NCI-H226 (cell line): ENCODE measurements at regions not wholly inside any gene's neighbourhood (a gene's known extent, or its start where the extent isn't known, plus 50 kb on each side); places are given as distances from the start of the nearest gene placed in this dataset.

Source experiments
- DNase-seq: peaks from one replicate; pipeline ENCODE4 v3.0.0-alpha.2; 2015

GRCh38 chr6:95071464-95071863 lies 505.9 kb upstream of the MANEA start:
- no peak for DNase-seq

GRCh38 chr6:95078457-95078856 lies 498.9 kb upstream of the MANEA start:
- DNase-seq: no peak

GRCh38 chr6:95081231-95081630 lies 496.1 kb upstream of the MANEA start:
- DNase-seq: no peak

DNA sequence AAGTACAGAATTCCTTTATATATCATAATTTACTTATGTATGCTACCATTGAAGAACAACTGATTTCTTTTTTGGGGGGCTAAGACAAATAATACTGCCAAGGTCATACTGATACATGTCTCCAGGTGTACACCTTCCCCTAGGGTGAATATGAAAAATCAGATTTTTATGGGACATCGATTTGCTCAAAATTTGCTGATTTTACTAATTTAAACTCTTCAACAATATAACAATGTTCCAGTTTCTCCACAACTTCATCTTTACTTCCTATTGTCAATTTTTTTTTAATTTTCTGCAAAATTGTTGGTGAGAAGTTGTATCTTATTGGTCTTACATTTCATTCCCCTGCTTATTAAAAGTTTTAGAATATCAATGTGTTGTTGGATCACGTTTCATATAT lies 495.4 kb upstream of the MANEA start:
- DNase-seq: no peak

GRCh38 chr6:95083506-95083905 lies 493.8 kb upstream of the MANEA start:
- no peak for DNase-seq

DNA sequence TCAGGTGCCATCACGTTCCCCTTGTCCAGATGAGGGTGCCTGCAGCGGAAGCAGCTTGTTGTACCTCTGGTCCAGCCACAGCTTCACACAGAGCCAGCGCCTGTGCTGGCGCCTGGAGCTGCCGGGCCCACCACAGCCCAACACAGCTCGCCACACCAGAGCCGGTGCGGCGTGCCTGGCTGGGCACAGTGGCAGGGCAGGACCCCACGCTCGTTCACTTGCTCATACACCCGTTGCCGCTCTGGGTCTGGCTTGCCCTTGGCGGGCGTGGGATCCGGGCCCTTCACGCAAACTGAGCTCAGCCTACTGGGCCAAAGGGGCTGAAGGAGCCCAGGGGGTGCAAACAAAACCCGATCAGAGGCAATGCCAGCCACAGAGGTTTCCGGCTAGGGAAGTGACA lies 492.5 kb upstream of the MANEA start:
- DNase-seq: no peak

DNA sequence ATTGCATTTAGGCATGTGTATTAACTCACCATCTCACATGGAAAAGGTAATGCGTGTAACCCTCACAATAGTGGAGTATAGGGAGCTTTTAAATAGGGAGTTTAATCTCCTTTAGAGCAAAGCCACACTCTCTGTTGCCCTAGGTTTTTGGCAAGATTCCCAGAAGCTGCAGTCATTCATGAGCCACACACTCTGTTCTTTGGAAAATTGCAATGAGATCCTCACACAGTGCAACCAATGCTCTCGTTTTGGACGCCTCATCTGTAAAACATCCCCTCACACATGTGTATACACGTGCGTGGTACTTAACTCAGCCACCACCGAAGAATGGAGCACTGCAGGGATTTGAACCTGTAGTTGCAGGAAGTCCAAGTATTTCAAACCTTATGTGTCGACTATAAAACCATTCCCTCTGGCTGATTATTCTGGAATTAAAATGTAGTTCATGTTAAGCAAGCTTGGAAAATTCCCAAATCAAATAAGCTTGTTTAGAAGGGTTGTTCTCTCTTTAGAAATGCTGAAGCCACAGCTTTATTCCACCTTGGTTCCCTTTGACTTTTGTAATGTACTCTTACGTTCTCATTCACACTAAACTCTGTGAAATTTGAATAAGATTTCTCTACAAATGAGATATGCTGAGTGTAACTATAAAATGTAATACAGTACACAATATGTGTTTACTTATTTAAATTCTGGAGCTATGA lies 489.8 kb upstream of the MANEA start:
- peak; percentile 21 for DNase-seq

GRCh38 chr6:95091823-95092436 lies 485.4 kb upstream of the MANEA start:
- DNase-seq: no peak

DNA sequence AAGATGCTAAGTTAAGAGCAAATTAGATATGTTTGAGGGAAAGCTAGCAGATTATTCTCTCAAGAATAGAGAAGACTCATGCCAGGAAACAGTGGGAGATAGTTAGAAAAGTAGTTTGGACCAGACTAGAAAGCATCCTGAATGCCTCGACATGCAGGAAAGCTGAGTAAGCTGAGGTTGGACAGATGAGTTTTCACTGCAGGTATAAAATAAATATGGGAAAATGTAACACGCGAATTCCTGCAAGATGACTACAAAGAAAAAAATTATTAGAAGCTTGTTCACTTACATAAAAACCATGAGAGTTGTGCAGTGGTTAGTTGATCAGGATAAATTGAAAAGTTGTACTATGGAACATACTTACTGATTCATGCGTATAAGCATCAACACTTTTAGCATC lies 484.2 kb upstream of the MANEA start:
- DNase-seq: peak; percentile 5

- DNase-seq: peak; percentile 48
Measured at GRCh38 chr6:95094751-95095663, 482.3 kb upstream of the MANEA start.

DNA sequence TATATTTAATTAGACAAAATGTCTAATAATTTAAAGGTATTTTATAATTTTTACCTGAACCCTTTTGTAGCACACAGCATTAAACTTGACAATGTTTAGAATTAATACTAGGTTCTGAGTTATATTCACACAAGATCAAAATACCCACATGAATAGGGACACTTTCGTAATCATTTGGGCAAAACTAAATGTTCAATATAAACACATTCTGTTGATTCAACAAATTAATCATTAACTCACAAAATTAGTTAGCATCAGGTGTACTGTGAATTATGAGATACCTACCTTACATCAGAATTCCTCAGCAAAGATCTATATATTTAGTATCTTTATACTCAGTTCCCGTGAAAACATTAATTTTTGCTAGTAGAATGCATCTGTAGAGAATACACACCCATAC lies 481.5 kb upstream of the MANEA start:
- no peak for DNase-seq

GRCh38 chr6:95099410-95099809 lies 477.9 kb upstream of the MANEA start:
- no peak for DNase-seq

DNA sequence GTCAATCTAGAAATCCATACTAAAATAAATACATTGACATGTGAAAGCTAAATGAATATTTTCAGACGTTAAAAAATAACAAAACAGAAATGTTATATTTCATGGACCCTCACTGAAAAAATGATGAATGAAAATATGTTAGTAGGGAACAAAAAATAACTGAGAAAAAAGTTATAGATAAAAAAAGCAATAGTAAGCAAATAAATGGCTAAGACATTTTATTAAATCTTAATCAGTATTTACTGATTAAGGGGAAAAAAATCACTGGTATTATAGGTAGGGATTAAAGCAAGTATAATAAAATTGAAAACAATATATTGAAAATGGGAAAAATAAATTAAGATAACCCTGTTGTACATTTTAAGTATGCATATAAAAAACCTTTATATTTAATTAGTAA lies 468.1 kb upstream of the MANEA start:
- DNase-seq: no peak

GRCh38 chr6:95110767-95111166 lies 466.6 kb upstream of the MANEA start:
- DNase-seq: no peak

DNA sequence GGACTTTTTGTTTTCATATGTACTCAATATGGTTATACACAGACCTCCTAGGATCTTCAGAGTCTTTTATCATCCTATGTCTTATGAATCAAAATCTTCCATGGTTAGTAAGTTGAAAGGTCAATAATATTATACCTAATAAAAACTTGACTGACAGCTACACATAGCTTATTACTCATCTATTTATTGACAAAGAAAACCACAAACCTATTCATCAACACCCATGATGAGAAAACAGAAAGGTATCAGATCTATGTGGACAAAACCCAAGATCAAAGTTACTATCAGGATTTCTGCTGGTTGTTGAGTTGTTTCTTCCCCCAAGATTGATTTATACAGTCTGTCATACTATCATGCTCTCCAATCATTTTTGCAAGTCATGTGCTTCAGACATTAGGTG lies 460.1 kb upstream of the MANEA start:
- no peak for DNase-seq

DNA sequence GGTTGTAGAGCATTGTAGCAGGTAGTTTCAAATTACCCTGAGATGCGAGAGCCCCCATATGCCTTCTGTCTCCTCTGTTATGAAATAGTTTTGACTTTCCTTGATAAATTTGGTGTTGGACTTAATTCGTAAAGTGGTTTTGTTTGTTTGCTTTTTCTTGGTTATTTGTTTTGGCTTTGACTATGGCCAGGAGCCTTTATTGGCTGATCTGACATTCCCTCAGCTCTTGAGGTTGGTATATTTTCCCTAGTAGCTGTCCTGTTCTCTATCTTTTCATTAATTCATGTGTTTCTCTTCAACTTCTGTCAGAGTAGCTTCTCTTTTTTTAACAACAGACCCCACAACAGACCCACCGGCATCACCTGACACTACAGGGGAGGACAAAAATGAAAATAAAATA lies 457.4 kb upstream of the MANEA start:
- DNase-seq: no peak

GRCh38 chr6:95120984-95121383 lies 456.4 kb upstream of the MANEA start:
- DNase-seq: no peak

GRCh38 chr6:95127261-95127660 lies 450.1 kb upstream of the MANEA start:
- no peak for DNase-seq

GRCh38 chr6:95128439-95128838 lies 448.9 kb upstream of the MANEA start:
- no peak for DNase-seq

DNA sequence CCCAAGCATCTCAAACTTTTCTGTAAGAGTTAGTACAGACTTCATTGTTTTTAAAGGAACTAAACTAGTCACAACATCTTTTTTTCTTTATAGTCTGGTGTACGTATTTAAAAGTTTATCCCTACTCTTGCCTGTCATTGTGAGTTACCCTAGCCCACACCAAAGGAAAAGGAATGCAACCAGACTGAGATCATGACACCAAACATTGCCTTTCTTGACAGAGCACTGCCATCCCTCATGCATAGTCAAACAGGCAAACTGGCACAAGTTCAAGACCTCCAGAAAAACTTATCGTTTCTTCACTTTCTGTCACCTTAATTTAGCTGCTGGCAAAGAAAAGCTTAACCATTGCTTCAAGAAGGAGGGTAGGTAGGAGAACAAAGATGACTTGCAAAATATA lies 448.4 kb upstream of the MANEA start:
- DNase-seq: no peak

DNA sequence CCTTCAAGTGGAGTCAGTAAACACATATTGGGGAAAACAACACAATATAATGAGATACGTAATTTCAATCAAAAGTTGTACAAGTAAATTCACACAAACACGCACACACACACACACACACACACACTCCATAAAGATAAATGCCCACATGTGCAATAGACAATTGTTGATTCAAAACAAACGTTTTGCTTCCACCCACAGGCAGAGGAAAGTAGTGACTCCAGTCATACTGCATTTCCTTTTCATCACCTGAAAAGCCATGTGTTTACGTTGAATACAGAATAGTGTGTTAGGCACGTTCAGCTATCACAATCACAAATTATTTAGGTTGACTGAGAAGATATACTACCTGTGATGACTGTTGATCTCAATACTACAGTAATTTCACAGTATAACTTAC lies 443.8 kb upstream of the MANEA start:
- no peak for DNase-seq

DNA sequence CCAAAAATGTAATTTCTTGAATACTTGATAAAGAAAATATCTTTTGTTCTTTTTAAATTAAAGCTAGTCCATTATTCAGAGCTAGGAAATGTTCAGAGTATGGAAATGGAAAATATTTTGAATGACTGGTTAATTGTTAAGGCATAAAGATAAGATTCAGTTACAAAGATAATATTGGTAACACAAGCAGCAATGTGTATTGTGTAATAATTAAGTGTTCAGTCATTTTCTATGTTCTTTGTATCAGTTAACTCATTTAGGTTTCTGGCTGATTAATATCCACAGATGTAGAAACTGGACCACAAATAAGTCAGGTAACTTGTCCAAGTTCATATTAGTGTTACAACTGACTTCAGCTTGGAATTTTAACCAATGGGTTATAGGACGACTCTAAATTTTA lies 442.2 kb upstream of the MANEA start:
- no peak for DNase-seq

DNA sequence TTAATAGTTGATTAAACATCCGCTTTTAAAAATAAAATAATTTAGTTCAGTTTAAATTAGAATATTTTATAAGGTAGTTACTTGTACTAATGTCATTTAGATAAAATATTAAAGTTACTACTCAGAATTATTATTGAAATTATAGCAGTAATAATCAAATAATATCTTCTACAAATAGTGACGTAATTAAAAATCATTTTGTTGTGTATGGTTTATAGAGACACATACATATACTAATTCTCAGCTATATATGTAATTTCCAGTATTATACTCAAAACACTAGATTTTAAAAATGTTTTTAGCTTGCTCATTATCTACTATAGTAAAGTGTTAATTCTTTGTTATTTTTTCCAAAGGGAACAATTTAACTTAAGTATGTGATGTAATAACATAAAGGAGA lies 435.2 kb upstream of the MANEA start:
- no peak for DNase-seq
